ENCODE measurements at regions not wholly inside any gene's neighbourhood (a gene's known extent, or its start where the extent isn't known, plus 50 kb on each side); places are given as distances from the start of the nearest gene placed in this dataset.

GRCh38 chr5:159416438-159416837 lies 86.2 kb upstream of the IL12B start:
- BruUV-seq (replicated peaks): no TSS peak
- H3K9me3 ChIP-seq (replicated peaks; ENCODE audit: control insufficient read depth, insufficient read depth, low read length): no peaks in the 10 kb centered on the region
- no peaks in the 10 kb centered on the region for H4K20me1 ChIP-seq (replicated peaks; ENCODE audit: control insufficient read depth, extremely low read depth, insufficient read depth, low read length)
- DNase-seq (ENCODE audit: low read depth, low spot score) (no peak), FAIRE-seq (no peak)
- H3K9ac ChIP-seq (replicated peaks; ENCODE audit: extremely low read depth, insufficient read depth, low read length): no peak overlapping the region
- ChIA-PET POLR2A (no interaction called here), CTCF (no interaction called here)
- H3K4me1 ChIP-seq (ENCODE audit: control insufficient read depth, extremely low read depth, insufficient read depth, low read length): no peaks in the 10 kb centered on the region
- no peak overlapping the region for H3K27ac ChIP-seq (ENCODE audit: insufficient read depth, low read depth, low read length)
- H3K4me2 ChIP-seq (ENCODE audit: insufficient read depth, low read length): no peak overlapping the region
- H2AFZ ChIP-seq (ENCODE audit: low read depth, low read length): no peak overlapping the region
- TF ChIP-seq CTCF (IDR thresholded peaks at IDR 0.05; ENCODE audit: extremely low read depth in 1 of 2, insufficient read depth in 1 of 2, low read depth in 1 of 2, low read length in 2 of 2) (no peak), POLR2AphosphoS5 (IDR thresholded peaks at IDR 0.05; ENCODE audit: insufficient read depth, low read depth, low read length) (no peak), MYC (IDR thresholded peaks at IDR 0.05; ENCODE audit: low read depth, low read length) (no peak), EZH2 (IDR thresholded peaks at IDR 0.05; ENCODE audit: borderline replicate concordance, low read depth, low read length, severe bottlenecking) (no peak), POLR2A (IDR thresholded peaks at IDR 0.05; ENCODE audit: low read depth, low read length) (no peak)
- H3K9me1 ChIP-seq (replicated peaks; ENCODE audit: control insufficient read depth, extremely low read depth, insufficient read depth, low read length): no peaks in the 10 kb centered on the region
- no peaks in the 10 kb centered on the region for H3K79me2 ChIP-seq (ENCODE audit: control insufficient read depth, insufficient read depth, low read length)
- H3K27me3 ChIP-seq (ENCODE audit: control insufficient read depth in 2 of 2, insufficient read depth in 2 of 2, low read length in 2 of 2): no peaks in the 10 kb centered on the region
- H3K4me3 ChIP-seq (replicated peaks in 1 of 3; ENCODE audit: insufficient read depth in 1 of 3, low read depth in 1 of 3, low read length in 3 of 3): no peak overlapping the region
- intact Hi-C loops (cut with micrococcal nuclease): no loop called here
- dilution Hi-C loops (cut with MboI; ENCODE audit: extremely low pct_ligation_motif_present, low sequenced_read_pairs): no loop called here
- H3K36me3 ChIP-seq (ENCODE audit: control insufficient read depth in 2 of 2, extremely low read depth in 1 of 2, insufficient read depth in 2 of 2, low read length in 2 of 2): no peaks in the 10 kb centered on the region

GRCh38 chr5:159417170-159417569 lies 86.9 kb upstream of the IL12B start:
- no TSS peak for BruUV-seq (replicated peaks)
- H3K27ac ChIP-seq (ENCODE audit: insufficient read depth, low read depth, low read length): no peak overlapping the region

More at GRCh38 chr5:159417170-159417569, 86.9 kb upstream of the IL12B start:
- Histone ChIP-seq H3K36me3 (ENCODE audit: control insufficient read depth in 2 of 2, extremely low read depth in 1 of 2, insufficient read depth in 2 of 2, low read length in 2 of 2) (no peaks in the 10 kb centered on the region), H4K20me1 (replicated peaks; ENCODE audit: control insufficient read depth, extremely low read depth, insufficient read depth, low read length) (no peaks in the 10 kb centered on the region), H3K79me2 (ENCODE audit: control insufficient read depth, insufficient read depth, low read length) (no peaks in the 10 kb centered on the region), H3K4me3 (replicated peaks in 1 of 3; ENCODE audit: insufficient read depth in 1 of 3, low read depth in 1 of 3, low read length in 3 of 3) (no peak overlapping the region), H3K9ac (replicated peaks; ENCODE audit: extremely low read depth, insufficient read depth, low read length) (no peak overlapping the region), H3K9me1 (replicated peaks; ENCODE audit: control insufficient read depth, extremely low read depth, insufficient read depth, low read length) (no peaks in the 10 kb centered on the region), H3K9me3 (replicated peaks; ENCODE audit: control insufficient read depth, insufficient read depth, low read length) (no peaks in the 10 kb centered on the region), H3K4me2 (ENCODE audit: insufficient read depth, low read length) (no peak overlapping the region), H2AFZ (ENCODE audit: low read depth, low read length) (no peak overlapping the region), H3K4me1 (ENCODE audit: control insufficient read depth, extremely low read depth, insufficient read depth, low read length) (no peaks in the 10 kb centered on the region), H3K27me3 (ENCODE audit: control insufficient read depth in 2 of 2, insufficient read depth in 2 of 2, low read length in 2 of 2) (no peaks in the 10 kb centered on the region)
- TF ChIP-seq JUN (IDR thresholded peaks at IDR 0.05; ENCODE audit: borderline replicate concordance, insufficient read depth, insufficient read length, low read depth) (no peak), GATA2 (IDR thresholded peaks at IDR 0.05; ENCODE audit: insufficient read depth, insufficient read length, low read depth, low read length) (no peak), MAX (IDR thresholded peaks at IDR 0.05; ENCODE audit: insufficient read depth, insufficient read length) (no peak), FOS (IDR thresholded peaks at IDR 0.05; ENCODE audit: borderline replicate concordance, insufficient read depth, low read length) (no peak), EZH2 (IDR thresholded peaks at IDR 0.05; ENCODE audit: borderline replicate concordance, low read depth, low read length, severe bottlenecking) (no peak), POLR2AphosphoS5 (IDR thresholded peaks at IDR 0.05; ENCODE audit: insufficient read depth, low read depth, low read length) (no peak)
- CTCF ChIA-PET: no interaction called here
- intact Hi-C loops (cut with micrococcal nuclease): no loop called here
- dilution Hi-C loops (cut with MboI; ENCODE audit: extremely low pct_ligation_motif_present, low sequenced_read_pairs): no loop called here
- FAIRE-seq (no peak), DNase-seq (ENCODE audit: low read depth, low spot score) (no peak)
- POLR2A ChIA-PET: no interaction called here
